ENCODE measurements at regions not wholly inside any gene's neighbourhood (a gene's known extent, or its start where the extent isn't known, plus 50 kb on each side); places are given as distances from the start of the nearest gene placed in this dataset.

DNA sequence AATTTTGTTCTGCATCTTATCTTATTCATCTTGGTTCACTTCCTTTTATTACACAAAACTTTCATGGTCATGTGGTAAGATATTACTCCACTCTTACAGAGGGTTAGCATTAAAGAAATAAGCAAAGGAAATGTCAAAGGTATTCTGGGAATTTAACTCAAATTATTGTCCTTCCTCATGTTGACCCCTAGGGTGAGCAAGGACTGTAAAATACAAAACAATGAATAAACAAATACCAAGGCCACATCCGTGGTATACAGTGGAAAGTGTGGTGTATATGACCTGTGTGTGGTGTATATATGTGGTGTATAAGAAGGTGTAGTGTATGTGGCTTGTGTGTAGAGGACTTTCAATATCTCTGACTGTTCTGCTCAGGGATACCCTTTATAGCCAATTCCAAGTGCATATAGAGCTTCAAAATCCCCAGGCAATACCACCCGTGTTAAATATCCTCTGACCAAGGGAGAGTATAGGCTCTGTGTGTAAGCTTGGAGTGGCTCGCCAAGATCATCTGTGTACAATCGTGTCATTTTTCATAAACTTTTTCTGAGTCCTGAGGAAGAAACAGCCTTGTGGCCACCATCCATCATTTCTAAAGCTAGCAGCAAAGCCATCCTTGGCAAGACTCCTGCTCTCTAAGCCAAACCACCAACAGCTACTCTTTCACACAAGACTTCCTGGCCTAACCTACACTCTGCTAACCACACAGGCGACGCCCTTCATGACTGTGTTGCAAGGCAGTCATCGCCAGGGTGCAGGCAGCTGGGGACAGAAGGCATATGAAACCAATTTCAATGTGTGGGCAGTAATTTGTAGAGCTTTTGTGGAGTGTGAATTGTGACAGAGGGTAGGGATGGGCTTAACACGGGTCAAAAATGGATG, 548.0 kb downstream of the ETS1 start:
- Histone ChIP-seq H4K20me1 (replicated peaks; ENCODE audit: insufficient read depth) (no peaks in the 10 kb centered on the region), H3K4me3 (no peak overlapping the region), H3K27ac (ENCODE audit: low read depth) (no peak overlapping the region), H3F3A (replicated peaks; ENCODE audit: low read depth) (no peaks in the 10 kb centered on the region), H3K36me3 (ENCODE audit: insufficient read depth) (no peaks in the 10 kb centered on the region; the same call in 1 of the 2 replicates), H3K4me2 (no peak overlapping the region), H3K27me3 (ENCODE audit: insufficient read depth) (no peaks in the 10 kb centered on the region), H3K79me2 (replicated peaks; ENCODE audit: insufficient read depth) (no peaks in the 10 kb centered on the region), H3K4me1 (ENCODE audit: insufficient read depth) (no peaks in the 10 kb centered on the region), H3K9me2 (ENCODE audit: insufficient read depth) (no peaks in the 10 kb centered on the region), H2AFZ (no peak overlapping the region)
- H3K36me3 Mint-ChIP-seq (ENCODE audit: low read depth): no peaks in the 10 kb centered on the region
- peaks cover 4% of the 10 kb centered on the region; the same call in 1 of the 3 replicates for H3K4me1 Mint-ChIP-seq
- DNase-seq (ENCODE audit: low spot score): no peak
- no peak overlapping the region for H3K27ac Mint-ChIP-seq
- no peaks in the 10 kb centered on the region for H3K9me3 Mint-ChIP-seq
- no peak overlapping the region for H3K4me3 Mint-ChIP-seq
- H3K27me3 Mint-ChIP-seq (ENCODE audit: insufficient read depth, low read depth, poor library complexity): no peaks in the 10 kb centered on the region
- no peak for TF ChIP-seq POLR2AphosphoS5 (IDR thresholded peaks at IDR 0.05; ENCODE audit: low read depth)
- peak in 1 of 2 experiments; percentile 24; a peak in 1 of 4 replicates for TF ChIP-seq CTCF (conservative IDR thresholded peaks at IDR 0.05; ENCODE audit: low read depth in 2 of 2)
- no peak for ATAC-seq

GRCh38 chr11:128036556-128037093, 550.7 kb downstream of the ETS1 start:
- Histone ChIP-seq H3K27ac (ENCODE audit: low read depth) (no peak overlapping the region), H2AFZ (no peak overlapping the region), H4K20me1 (replicated peaks; ENCODE audit: insufficient read depth) (no peaks in the 10 kb centered on the region), H3K79me2 (replicated peaks; ENCODE audit: insufficient read depth) (no peaks in the 10 kb centered on the region), H3K4me2 (no peak overlapping the region), H3K36me3 (ENCODE audit: insufficient read depth) (no peaks in the 10 kb centered on the region; the same call in 1 of the 2 replicates), H3K4me3 (no peak overlapping the region), H3F3A (replicated peaks; ENCODE audit: low read depth) (no peaks in the 10 kb centered on the region), H3K27me3 (ENCODE audit: insufficient read depth) (no peaks in the 10 kb centered on the region), H3K9me2 (ENCODE audit: insufficient read depth) (no peaks in the 10 kb centered on the region), H3K4me1 (ENCODE audit: insufficient read depth) (no peaks in the 10 kb centered on the region)
- Mint-ChIP-seq H3K4me3 (no peak overlapping the region), H3K27ac (no peak overlapping the region), H3K27me3 (ENCODE audit: insufficient read depth, low read depth, poor library complexity) (no peaks in the 10 kb centered on the region), H3K36me3 (ENCODE audit: low read depth) (no peaks in the 10 kb centered on the region), H3K4me1 (no peaks in the 10 kb centered on the region), H3K9me3 (no peaks in the 10 kb centered on the region)
- DNase-seq (ENCODE audit: low spot score): no peak
- no peak for TF ChIP-seq POLR2AphosphoS5 (IDR thresholded peaks at IDR 0.05; ENCODE audit: low read depth)
- no peak for TF ChIP-seq CREB1 (CRISPR knock-in tag; IDR thresholded peaks at IDR 0.05; ENCODE audit: low read depth)
- no peak for TF ChIP-seq CTCF (conservative IDR thresholded peaks at IDR 0.05; ENCODE audit: low read depth in 2 of 2)
- no peak for TF ChIP-seq STAT1 (IDR thresholded peaks at IDR 0.05; ENCODE audit: unreplicated experiment)
- TF ChIP-seq, protein P1, sequence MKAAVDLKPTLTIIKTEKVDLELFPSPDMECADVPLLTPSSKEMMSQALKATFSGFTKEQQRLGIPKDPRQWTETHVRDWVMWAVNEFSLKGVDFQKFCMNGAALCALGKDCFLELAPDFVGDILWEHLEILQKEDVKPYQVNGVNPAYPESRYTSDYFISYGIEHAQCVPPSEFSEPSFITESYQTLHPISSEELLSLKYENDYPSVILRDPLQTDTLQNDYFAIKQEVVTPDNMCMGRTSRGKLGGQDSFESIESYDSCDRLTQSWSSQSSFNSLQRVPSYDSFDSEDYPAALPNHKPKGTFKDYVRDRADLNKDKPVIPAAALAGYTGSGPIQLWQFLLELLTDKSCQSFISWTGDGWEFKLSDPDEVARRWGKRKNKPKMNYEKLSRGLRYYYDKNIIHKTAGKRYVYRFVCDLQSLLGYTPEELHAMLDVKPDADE (IDR thresholded peaks at IDR 0.05): no peak
- ATAC-seq: no peak

Measured in GM23338 (cell line).